Fibroblast of lung (primary cell): ENCODE measurements at regions not wholly inside any gene's neighbourhood (a gene's known extent, or its start where the extent isn't known, plus 50 kb on each side); places are given as distances from the start of the nearest gene placed in this dataset.

Experiments
- DNase-seq, 2 donors: peaks; one replicate each; pipeline versions ENCODE4 v3.0.0 to v3.0.0-alpha.2; 2010; ENCODE audit warnings: low read depth in 2 of 2
- H2AFZ ChIP-seq: 2 replicates; pipeline ENCODE4 v1.5.1; 2012; ENCODE audit warnings: low read length, control low read depth, inconsistent platforms
- H3K27ac ChIP-seq: 2 replicates; pipeline ENCODE4 v1.5.1; 2011; ENCODE audit warnings: low read length, control low read depth; ENCODE audit not compliant: insufficient read depth
- H3K27me3 ChIP-seq: 2 replicates; pipeline ENCODE4 v1.5.1; 2011; ENCODE audit warnings: mild to moderate bottlenecking, low read length; ENCODE audit not compliant: control insufficient read depth, insufficient read depth
- H3K36me3 ChIP-seq: 2 replicates; pipeline ENCODE4 v1.5.1; 2011; ENCODE audit warnings: low read length; ENCODE audit not compliant: control insufficient read depth, insufficient read depth
- H3K4me1 ChIP-seq: 2 replicates; pipeline ENCODE4 v1.5.1; 2011; ENCODE audit warnings: low read length; ENCODE audit not compliant: control insufficient read depth, insufficient read depth; ENCODE audit errors: extremely low read depth
- H3K4me2 ChIP-seq: 2 replicates; pipeline ENCODE4 v1.5.1; 2011; ENCODE audit warnings: low read length, control low read depth; ENCODE audit not compliant: insufficient read depth; ENCODE audit errors: extremely low read depth
- H3K4me3 ChIP-seq, 4 experiments: fragments of 200-600 bp in 1 of 4; sonication (generic) in 1 of 4; replicated peaks in 1 of 4; 2 replicates each; pipeline ENCODE4 v1.5.1; 2011 to 2016; ENCODE audit warnings: low read length in 4 of 4, low read depth in 3 of 4, mild to moderate bottlenecking in 3 of 4, control low read depth in 2 of 4, inconsistent platforms in 1 of 4, mixed read lengths in 1 of 4; ENCODE audit not compliant: insufficient read depth in 1 of 4; ENCODE audit errors: control extremely low read depth in 1 of 4
- H3K79me2 ChIP-seq: 2 replicates; pipeline ENCODE4 v1.5.1; 2012; ENCODE audit warnings: mild to moderate bottlenecking, low read length, inconsistent platforms; ENCODE audit not compliant: control insufficient read depth, insufficient read depth
- H3K9ac ChIP-seq: 2 replicates; pipeline ENCODE4 v1.5.1; 2011; ENCODE audit warnings: mild to moderate bottlenecking, low read length, control low read depth; ENCODE audit not compliant: insufficient read depth
- H3K9me3 ChIP-seq: 2 replicates; pipeline ENCODE4 v1.5.1; 2012; ENCODE audit warnings: low read depth, low read length; ENCODE audit not compliant: control insufficient read depth, insufficient read depth
- H4K20me1 ChIP-seq: 2 replicates; pipeline ENCODE4 v1.5.1; 2011; ENCODE audit warnings: low read length; ENCODE audit not compliant: control insufficient read depth, insufficient read depth; ENCODE audit errors: extremely low read depth
- CTCF ChIP-seq, 2 donors: IDR thresholded peaks in 1 of 2; conservative IDR thresholded peaks in 1 of 2; 1 replicate in 1 of 2; 2 replicates in 1 of 2; pipeline ENCODE4 v1.5.1; 2011 to 2012; ENCODE audit warnings: low read length in 2 of 2, control low read depth in 1 of 2, inconsistent platforms in 1 of 2, low read depth in 1 of 2, mild to moderate bottlenecking in 1 of 2
- EZH2 ChIP-seq: IDR thresholded peaks from 2 replicates; pipeline ENCODE4 v1.5.1; 2012; ENCODE audit warnings: low read length, control low read depth, mild to moderate bottlenecking; ENCODE audit errors: missing control alignments

GRCh38 chr4:181477591-181477990 is 765.6 kb upstream of the TENM3 start:
- Histone ChIP-seq H3K27me3 (no peaks in the 10 kb centered on the region), H3K4me3 (no peak overlapping the region), H4K20me1 (no peaks in the 10 kb centered on the region), H3K27ac (no peak overlapping the region), H3K4me2 (no peak overlapping the region), H3K9me3 (no peaks in the 10 kb centered on the region), H3K4me1 (no peaks in the 10 kb centered on the region), H3K79me2 (no peaks in the 10 kb centered on the region), H3K36me3 (no peaks in the 10 kb centered on the region), H3K9ac (no peak overlapping the region), H2AFZ (no peak overlapping the region)
- TF ChIP-seq EZH2 = no peak
- TF ChIP-seq CTCF (conservative IDR thresholded peaks at IDR 0.05 in 1 of 2, IDR thresholded peaks at IDR 0.05 in 1 of 2; ENCODE audit: low read depth in 1 of 2, low read length in 2 of 2) = no peak
- peak in 1 of 2 donors; percentile 17 for DNase-seq

GRCh38 chr4:181478656-181479055 is 764.5 kb upstream of the TENM3 start:
- Histone ChIP-seq H3K36me3 (no peaks in the 10 kb centered on the region), H3K9me3 (no peaks in the 10 kb centered on the region), H4K20me1 (no peaks in the 10 kb centered on the region), H3K9ac (no peak overlapping the region), H3K27me3 (no peaks in the 10 kb centered on the region), H3K27ac (no peak overlapping the region), H3K79me2 (no peaks in the 10 kb centered on the region), H3K4me1 (no peaks in the 10 kb centered on the region), H3K4me3 (no peak overlapping the region), H3K4me2 (no peak overlapping the region), H2AFZ (no peak overlapping the region)
- TF ChIP-seq CTCF (conservative IDR thresholded peaks at IDR 0.05 in 1 of 2, IDR thresholded peaks at IDR 0.05 in 1 of 2; ENCODE audit: low read depth in 1 of 2, low read length in 2 of 2) = no peak
- TF ChIP-seq EZH2 = no peak
- peak in 1 of 2 donors; percentile 11 for DNase-seq

- Histone ChIP-seq H3K9me3 (no peaks in the 10 kb centered on the region), H3K4me3 (no peak overlapping the region), H3K36me3 (no peaks in the 10 kb centered on the region), H3K27ac (no peak overlapping the region), H3K4me1 (no peaks in the 10 kb centered on the region), H3K9ac (no peak overlapping the region), H4K20me1 (no peaks in the 10 kb centered on the region), H3K27me3 (no peaks in the 10 kb centered on the region), H3K4me2 (no peak overlapping the region), H2AFZ (no peak overlapping the region), H3K79me2 (no peaks in the 10 kb centered on the region)
- no peak for DNase-seq
- no peak for TF ChIP-seq CTCF (conservative IDR thresholded peaks at IDR 0.05 in 1 of 2, IDR thresholded peaks at IDR 0.05 in 1 of 2; ENCODE audit: low read depth in 1 of 2, low read length in 2 of 2)
- TF ChIP-seq EZH2 = no peak
Measured at GRCh38 chr4:181479141-181479540, 764.1 kb upstream of the TENM3 start.
